ENCODE measurements at regions not wholly inside any gene's neighbourhood (a gene's known extent, or its start where the extent isn't known, plus 50 kb on each side); places are given as distances from the start of the nearest gene placed in this dataset.
"Not testable (repeated sequence)": the region's sequence is repeated elsewhere in the genome, so short reads cannot be mapped to it uniquely, and the experiment has no call there.

DNA sequence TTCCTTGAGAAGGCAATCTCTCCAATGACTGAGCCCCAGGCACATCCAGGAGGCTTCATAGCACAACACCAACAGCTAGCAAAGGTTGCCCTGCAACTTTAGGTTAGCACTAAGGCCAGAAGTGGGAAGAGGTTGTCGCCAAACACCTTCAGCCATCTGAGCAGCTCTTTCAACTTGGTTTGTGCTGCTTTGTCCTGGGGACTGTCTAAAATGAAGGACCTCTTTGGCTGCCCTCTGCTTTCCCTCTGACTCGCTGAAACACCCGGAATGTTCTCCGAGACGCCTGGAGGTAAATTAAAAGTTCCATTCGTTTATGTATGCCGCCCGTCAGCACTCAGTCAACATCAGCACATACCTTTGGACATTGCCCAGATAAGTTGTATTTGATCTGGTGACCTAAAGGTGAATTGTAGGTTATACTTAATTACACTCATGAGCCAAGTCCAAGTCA is 121.2 kb upstream of the NR2F2 start:
- H3K36me3 Mint-ChIP-seq (ENCODE audit: insufficient read depth, unreplicated experiment) = no peaks in the 10 kb centered on the region
- TF ChIP-seq, protein P1, sequence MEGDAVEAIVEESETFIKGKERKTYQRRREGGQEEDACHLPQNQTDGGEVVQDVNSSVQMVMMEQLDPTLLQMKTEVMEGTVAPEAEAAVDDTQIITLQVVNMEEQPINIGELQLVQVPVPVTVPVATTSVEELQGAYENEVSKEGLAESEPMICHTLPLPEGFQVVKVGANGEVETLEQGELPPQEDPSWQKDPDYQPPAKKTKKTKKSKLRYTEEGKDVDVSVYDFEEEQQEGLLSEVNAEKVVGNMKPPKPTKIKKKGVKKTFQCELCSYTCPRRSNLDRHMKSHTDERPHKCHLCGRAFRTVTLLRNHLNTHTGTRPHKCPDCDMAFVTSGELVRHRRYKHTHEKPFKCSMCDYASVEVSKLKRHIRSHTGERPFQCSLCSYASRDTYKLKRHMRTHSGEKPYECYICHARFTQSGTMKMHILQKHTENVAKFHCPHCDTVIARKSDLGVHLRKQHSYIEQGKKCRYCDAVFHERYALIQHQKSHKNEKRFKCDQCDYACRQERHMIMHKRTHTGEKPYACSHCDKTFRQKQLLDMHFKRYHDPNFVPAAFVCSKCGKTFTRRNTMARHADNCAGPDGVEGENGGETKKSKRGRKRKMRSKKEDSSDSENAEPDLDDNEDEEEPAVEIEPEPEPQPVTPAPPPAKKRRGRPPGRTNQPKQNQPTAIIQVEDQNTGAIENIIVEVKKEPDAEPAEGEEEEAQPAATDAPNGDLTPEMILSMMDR (IDR thresholded peaks at IDR 0.05; ENCODE audit: unreplicated experiment) = no peak
- no TSS peak for BruUV-seq (replicated peaks)
- no peaks in the 10 kb centered on the region for H3K9me3 Mint-ChIP-seq (ENCODE audit: low read depth, unreplicated experiment)
- peak overlapping the region; percentile 47 for H3K27ac Mint-ChIP-seq (ENCODE audit: unreplicated experiment)
- DNase-seq = peak; percentile 32
- no peak overlapping the region for H3K4me3 Mint-ChIP-seq (ENCODE audit: low read depth, unreplicated experiment)
- no peaks in the 10 kb centered on the region for H3K27me3 Mint-ChIP-seq (ENCODE audit: unreplicated experiment)
- intact Hi-C loops (cut with micrococcal nuclease; ENCODE audit: unreplicated experiment) = no loop called here
- CTCF ChIA-PET = interaction anchor here (0.7 kb wide), 1 partner anchor 42 kb away, joined by 5 read pairs; no protein-coding TSS in a partner anchor
- H3K4me1 Mint-ChIP-seq (ENCODE audit: low read depth, unreplicated experiment) = peaks cover 18% of the 10 kb centered on the region

DNA sequence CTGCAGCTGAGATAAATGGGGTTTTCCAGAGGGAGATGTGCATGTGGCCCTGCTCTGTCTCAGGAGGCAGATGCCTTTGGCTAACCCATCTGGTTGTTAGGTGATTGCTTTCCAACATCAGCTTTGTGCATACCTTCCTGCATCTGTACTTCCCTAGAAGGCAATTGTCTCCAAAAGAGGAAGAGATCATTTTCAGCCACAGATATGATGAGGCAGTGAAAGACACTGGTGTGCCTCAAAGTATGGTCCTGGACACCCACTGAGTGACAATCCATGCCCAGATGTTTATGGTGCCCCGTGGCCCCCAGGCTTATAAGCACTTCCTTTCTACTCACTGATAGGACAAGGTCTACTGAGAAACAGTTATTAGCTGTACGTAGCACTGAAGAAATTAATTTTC is 117.5 kb upstream of the NR2F2 start:
- no peak for DNase-seq
- intact Hi-C loops (cut with micrococcal nuclease; ENCODE audit: unreplicated experiment) = no loop called here
- no TSS peak for BruUV-seq (replicated peaks)
- H3K27ac Mint-ChIP-seq (ENCODE audit: unreplicated experiment) = no peak overlapping the region
- CTCF ChIA-PET = no interaction called here
- no peaks in the 10 kb centered on the region for H3K27me3 Mint-ChIP-seq (ENCODE audit: unreplicated experiment)
- H3K4me1 Mint-ChIP-seq (ENCODE audit: low read depth, unreplicated experiment) = peaks cover 20% of the 10 kb centered on the region
- TF ChIP-seq, protein P1 (IDR thresholded peaks at IDR 0.05; ENCODE audit: unreplicated experiment) = no peak
- peaks cover 3% of the 10 kb centered on the region for H3K36me3 Mint-ChIP-seq (ENCODE audit: insufficient read depth, unreplicated experiment)
- H3K4me3 Mint-ChIP-seq (ENCODE audit: low read depth, unreplicated experiment) = no peak overlapping the region
- no peaks in the 10 kb centered on the region for H3K9me3 Mint-ChIP-seq (ENCODE audit: low read depth, unreplicated experiment)

DNA sequence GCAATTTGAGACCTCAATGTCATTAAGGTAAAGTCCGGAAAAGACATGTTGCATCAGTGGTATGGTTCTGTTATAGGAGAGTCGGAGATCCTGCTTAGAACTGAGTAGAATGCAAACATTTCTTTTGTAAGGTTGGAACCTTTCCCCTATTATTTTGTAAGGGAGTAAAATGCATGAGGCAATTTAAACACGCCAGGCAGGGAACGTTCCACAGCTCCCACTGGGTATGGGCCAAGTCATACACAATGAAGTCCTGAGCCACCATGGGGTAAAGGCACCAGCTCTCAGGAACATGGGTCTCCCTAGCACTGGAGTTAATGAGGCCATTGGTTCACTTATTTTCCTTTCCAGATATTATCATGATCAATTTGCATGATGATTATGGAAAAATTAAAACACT is 116.6 kb upstream of the NR2F2 start:
- intact Hi-C loops (cut with micrococcal nuclease; ENCODE audit: unreplicated experiment) = no loop called here
- H3K9me3 Mint-ChIP-seq (ENCODE audit: low read depth, unreplicated experiment) = no peaks in the 10 kb centered on the region
- no peaks in the 10 kb centered on the region for H3K27me3 Mint-ChIP-seq (ENCODE audit: unreplicated experiment)
- no TSS peak for BruUV-seq (replicated peaks)
- no peak for DNase-seq
- H3K4me1 Mint-ChIP-seq (ENCODE audit: low read depth, unreplicated experiment) = peaks cover 26% of the 10 kb centered on the region
- no peak overlapping the region for H3K27ac Mint-ChIP-seq (ENCODE audit: unreplicated experiment)
- no peak overlapping the region for H3K4me3 Mint-ChIP-seq (ENCODE audit: low read depth, unreplicated experiment)
- peaks cover 3% of the 10 kb centered on the region for H3K36me3 Mint-ChIP-seq (ENCODE audit: insufficient read depth, unreplicated experiment)
- CTCF ChIA-PET = no interaction called here
- TF ChIP-seq, protein P1 (IDR thresholded peaks at IDR 0.05; ENCODE audit: unreplicated experiment) = no peak

DNA sequence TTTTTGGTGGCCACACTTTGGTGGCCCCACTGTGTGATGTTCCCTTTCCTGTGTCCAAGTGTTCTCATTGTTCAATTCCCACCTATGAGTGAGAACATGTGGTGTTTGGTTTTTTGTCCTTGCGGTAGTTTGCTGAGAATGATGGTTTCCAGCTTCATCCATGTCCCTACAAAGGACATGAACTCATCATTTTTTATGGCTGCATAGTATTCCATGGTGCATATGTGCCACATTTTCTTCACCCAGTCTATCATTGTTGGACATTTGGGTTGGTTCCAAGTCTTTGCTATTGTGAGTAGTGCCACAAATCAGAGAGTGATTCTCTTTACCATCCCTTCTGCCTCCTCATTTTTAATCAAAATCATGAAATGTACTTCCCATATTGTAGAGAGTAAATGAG is 114.0 kb upstream of the NR2F2 start:
- intact Hi-C loops (cut with micrococcal nuclease; ENCODE audit: unreplicated experiment) = not testable (repeated sequence)

DNA sequence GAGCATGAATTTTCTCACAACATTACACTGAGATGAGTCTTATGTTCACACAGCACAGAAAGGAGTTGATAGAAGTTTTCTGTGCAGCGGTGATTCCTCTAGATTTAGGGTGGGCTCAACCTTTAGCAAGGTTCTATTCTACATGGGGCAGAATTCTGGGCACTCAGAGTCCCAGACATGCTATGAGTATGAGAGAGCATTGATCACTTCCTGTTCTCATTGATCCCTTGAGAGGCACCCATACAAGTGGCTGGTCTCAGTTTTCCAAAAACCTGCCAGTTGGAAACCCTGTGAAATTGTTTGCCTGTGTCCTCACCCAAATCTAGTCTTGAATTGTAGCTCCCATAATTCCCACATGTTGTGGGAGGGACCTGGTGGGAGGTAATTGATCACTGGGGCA is 112.5 kb upstream of the NR2F2 start:
- no peaks in the 10 kb centered on the region for H3K27me3 Mint-ChIP-seq (ENCODE audit: unreplicated experiment)
- CTCF ChIA-PET = interaction anchor here (0.7 to 0.8 kb wide), 2 partner anchors 14 to 1673 kb away, joined by 3 to 4 read pairs; no protein-coding TSS in a partner anchor
- H3K4me3 Mint-ChIP-seq (ENCODE audit: low read depth, unreplicated experiment) = no peak overlapping the region
- no peaks in the 10 kb centered on the region for H3K9me3 Mint-ChIP-seq (ENCODE audit: low read depth, unreplicated experiment)
- H3K27ac Mint-ChIP-seq (ENCODE audit: unreplicated experiment) = no peak overlapping the region
- no TSS peak for BruUV-seq (replicated peaks)
- DNase-seq = no peak
- intact Hi-C loops (cut with micrococcal nuclease; ENCODE audit: unreplicated experiment) = no loop called here
- H3K36me3 Mint-ChIP-seq (ENCODE audit: insufficient read depth, unreplicated experiment) = peaks cover 3% of the 10 kb centered on the region
- TF ChIP-seq, protein P1 (IDR thresholded peaks at IDR 0.05; ENCODE audit: unreplicated experiment) = no peak
- H3K4me1 Mint-ChIP-seq (ENCODE audit: low read depth, unreplicated experiment) = peaks cover 17% of the 10 kb centered on the region

More for the DNA sequence above, 114.0 kb upstream of the NR2F2 start:
- H3K27ac Mint-ChIP-seq (ENCODE audit: unreplicated experiment); H3K9me3 Mint-ChIP-seq (ENCODE audit: low read depth, unreplicated experiment); BruUV-seq (replicated peaks); DNase-seq; H3K4me3 Mint-ChIP-seq (ENCODE audit: low read depth, unreplicated experiment); H3K36me3 Mint-ChIP-seq (ENCODE audit: insufficient read depth, unreplicated experiment); H3K27me3 Mint-ChIP-seq (ENCODE audit: unreplicated experiment): not testable (repeated sequence)
- H3K4me1 Mint-ChIP-seq (ENCODE audit: low read depth, unreplicated experiment) = peaks cover 17% of the 10 kb centered on the region
- CTCF ChIA-PET = interaction anchor here (0.6 kb wide), 1 partner anchor 621 kb away, joined by 3 read pairs; no protein-coding TSS in a partner anchor

Measured in Calu3 (cell line).